OCI-LY7 (cell line): ENCODE measurements at regions not wholly inside any gene's neighbourhood (a gene's known extent, or its start where the extent isn't known, plus 50 kb on each side); places are given as distances from the start of the nearest gene placed in this dataset.

Experiments used
- BruUV-seq: library from RNA; stranded (reverse); fragments of 400-500 nt; replicated peaks from 2 replicates; lab custom pipeline; 2021; lab: Mats Ljungman, UMichigan
- CTCF ChIA-PET: fragments of 300-600 bp; sonication (Branson Sonifier 250); formaldehyde crosslinking; loops from one replicate; lab custom pipeline; 2022; ENCODE audit warnings: antibody characterized with exemption; ENCODE audit not compliant: unreplicated experiment; lab: Charles Lee
- POLR2A ChIA-PET: fragments of 300-600 bp; sonication (Branson Sonifier 250); formaldehyde crosslinking; loops from one replicate; lab custom pipeline; 2022; ENCODE audit warnings: antibody characterized with exemption; lab: Charles Lee
- DNase-seq: peaks from one replicate; pipeline ENCODE4 v3.0.0-alpha.2; 2015; ENCODE audit warnings: low spot score
- H2AFZ ChIP-seq: fragments of 200-600 bp; sonication (generic), shearing (Covaris generic); 2 replicates; pipeline ENCODE4 v1.6.1; 2014; ENCODE audit warnings: mild to moderate bottlenecking, antibody characterized with exemption, low read length, moderate library complexity
- H3K27ac ChIP-seq: fragments of 200-600 bp; sonication (generic); 2 replicates; pipeline ENCODE4 v1.5.1; 2014; ENCODE audit warnings: mixed run types, low read depth, mild to moderate bottlenecking, moderate library complexity, low read length, inconsistent platforms; ENCODE audit not compliant: poor library complexity, severe bottlenecking
- H3K36me3 ChIP-seq: fragments of 200-600 bp; sonication (generic); 2 replicates; pipeline ENCODE4 v1.6.1; 2014; ENCODE audit warnings: mild to moderate bottlenecking, antibody characterized with exemption, low read length, moderate library complexity, mixed read lengths; ENCODE audit not compliant: insufficient read depth
- H3K4me1 ChIP-seq: fragments of 200-600 bp; sonication (generic); 2 replicates; pipeline ENCODE4 v1.5.1; 2014; ENCODE audit warnings: mild to moderate bottlenecking, low read length; ENCODE audit not compliant: insufficient read depth, poor library complexity, severe bottlenecking
- H3K4me2 ChIP-seq: fragments of 200-600 bp; sonication (generic); 2 replicates; pipeline ENCODE4 v1.6.1; 2014; ENCODE audit warnings: mild to moderate bottlenecking, low read length
- H3K4me3 ChIP-seq: fragments of 200-600 bp; sonication (generic); 2 replicates; pipeline ENCODE4 v1.5.1; 2014; ENCODE audit warnings: mild to moderate bottlenecking, low read depth, low read length; ENCODE audit not compliant: poor library complexity, severe bottlenecking
- H3K79me2 ChIP-seq: fragments of 200-600 bp; sonication (generic); 2 replicates; pipeline ENCODE4 v1.6.1; 2016; ENCODE audit warnings: low read depth, mild to moderate bottlenecking, low read length, moderate library complexity, mixed read lengths; ENCODE audit not compliant: insufficient read depth
- H3K9me2 ChIP-seq: fragments of 200-600 bp; sonication (generic); 2 replicates; pipeline ENCODE4 v1.6.1; 2016; ENCODE audit warnings: mild to moderate bottlenecking, low read length, mixed read lengths; ENCODE audit not compliant: insufficient read depth
- H3K9me3 ChIP-seq: fragments of 200-600 bp; sonication (generic); 2 replicates; pipeline ENCODE4 v1.6.1; 2014; ENCODE audit warnings: mild to moderate bottlenecking, mixed run types, low read length, mixed read lengths
- H4K20me1 ChIP-seq: fragments of 200-600 bp; sonication (generic); 2 replicates; pipeline ENCODE4 v1.6.1; 2014; ENCODE audit warnings: mild to moderate bottlenecking, antibody characterized with exemption, low read length, moderate library complexity, mixed read lengths; ENCODE audit not compliant: insufficient read depth
- EZH2phosphoT487 ChIP-seq: fragments of 200-600 bp; sonication (generic); IDR thresholded peaks from 2 replicates; pipeline ENCODE4 v1.6.1; 2018; ENCODE audit warnings: low read depth, borderline replicate concordance, mild to moderate bottlenecking, mixed run types, antibody characterized with exemption, low read length, moderate library complexity, mixed read lengths
- intact Hi-C: fragments of 100-400 bp; cut with micrococcal nuclease; formaldehyde crosslinking; loops from one replicate; pipeline ENCODE4 v1.10.0; 2022; ENCODE audit not compliant: unreplicated experiment
- TF ChIP-seq, protein P1 (sequence below): fragments of 200-600 bp; sonication (generic); conservative IDR thresholded peaks from 2 replicates; pipeline ENCODE4 v1.5.1; 2014; ENCODE audit warnings: mild to moderate bottlenecking, antibody characterized with exemption, low read length, moderate library complexity, mixed read lengths

GRCh38 chr1:30010506-30011106, 712.8 kb downstream of the MATN1 start:
- Histone ChIP-seq H3K4me1 (no peaks in the 10 kb centered on the region), H3K4me3 (no peak overlapping the region), H3K27ac (no peak overlapping the region), H3K9me2 (no peaks in the 10 kb centered on the region), H3K9me3 (no peaks in the 10 kb centered on the region), H2AFZ (no peak overlapping the region), H3K36me3 (no peaks in the 10 kb centered on the region), H3K4me2 (no peak overlapping the region), H4K20me1 (no peaks in the 10 kb centered on the region), H3K79me2 (no peaks in the 10 kb centered on the region)
- intact Hi-C loops: no loop called here
- POLR2A ChIA-PET: no interaction called here
- no TSS peak for BruUV-seq
- DNase-seq: no peak
- TF ChIP-seq EZH2phosphoT487: no peak
- TF ChIP-seq, protein P1, sequence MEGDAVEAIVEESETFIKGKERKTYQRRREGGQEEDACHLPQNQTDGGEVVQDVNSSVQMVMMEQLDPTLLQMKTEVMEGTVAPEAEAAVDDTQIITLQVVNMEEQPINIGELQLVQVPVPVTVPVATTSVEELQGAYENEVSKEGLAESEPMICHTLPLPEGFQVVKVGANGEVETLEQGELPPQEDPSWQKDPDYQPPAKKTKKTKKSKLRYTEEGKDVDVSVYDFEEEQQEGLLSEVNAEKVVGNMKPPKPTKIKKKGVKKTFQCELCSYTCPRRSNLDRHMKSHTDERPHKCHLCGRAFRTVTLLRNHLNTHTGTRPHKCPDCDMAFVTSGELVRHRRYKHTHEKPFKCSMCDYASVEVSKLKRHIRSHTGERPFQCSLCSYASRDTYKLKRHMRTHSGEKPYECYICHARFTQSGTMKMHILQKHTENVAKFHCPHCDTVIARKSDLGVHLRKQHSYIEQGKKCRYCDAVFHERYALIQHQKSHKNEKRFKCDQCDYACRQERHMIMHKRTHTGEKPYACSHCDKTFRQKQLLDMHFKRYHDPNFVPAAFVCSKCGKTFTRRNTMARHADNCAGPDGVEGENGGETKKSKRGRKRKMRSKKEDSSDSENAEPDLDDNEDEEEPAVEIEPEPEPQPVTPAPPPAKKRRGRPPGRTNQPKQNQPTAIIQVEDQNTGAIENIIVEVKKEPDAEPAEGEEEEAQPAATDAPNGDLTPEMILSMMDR: no peak
- CTCF ChIA-PET: no interaction called here

- H3K4me2 ChIP-seq: no peak overlapping the region
- no TSS peak for BruUV-seq
- no peaks in the 10 kb centered on the region for H4K20me1 ChIP-seq
- intact Hi-C loops: no loop called here
- H2AFZ ChIP-seq: no peak overlapping the region
- ChIA-PET CTCF (no interaction called here), POLR2A (no interaction called here)
- no peak for DNase-seq
- H3K79me2 ChIP-seq: no peaks in the 10 kb centered on the region
- no peaks in the 10 kb centered on the region for H3K9me2 ChIP-seq
- H3K9me3 ChIP-seq: no peaks in the 10 kb centered on the region
- H3K4me3 ChIP-seq: no peak overlapping the region
- no peaks in the 10 kb centered on the region for H3K4me1 ChIP-seq
- H3K27ac ChIP-seq: no peak overlapping the region
- H3K36me3 ChIP-seq: no peaks in the 10 kb centered on the region
- TF ChIP-seq EZH2phosphoT487: no peak
- TF ChIP-seq, protein P1: no peak
Observed at GRCh38 chr1:30009720-30010119, 713.7 kb downstream of the MATN1 start.

- no peak for DNase-seq
- Histone ChIP-seq H4K20me1 (no peaks in the 10 kb centered on the region), H3K9me3 (no peaks in the 10 kb centered on the region), H3K79me2 (no peaks in the 10 kb centered on the region), H3K4me3 (no peak overlapping the region), H3K4me1 (no peaks in the 10 kb centered on the region), H3K27ac (no peak overlapping the region), H2AFZ (no peak overlapping the region), H3K36me3 (no peaks in the 10 kb centered on the region), H3K4me2 (no peak overlapping the region), H3K9me2 (no peaks in the 10 kb centered on the region)
- intact Hi-C loops: no loop called here
- ChIA-PET POLR2A (no interaction called here), CTCF (no interaction called here)
- TF ChIP-seq EZH2phosphoT487: no peak
- TF ChIP-seq, protein P1: no peak
- no TSS peak for BruUV-seq
Observed at GRCh38 chr1:30008998-30009657, 714.3 kb downstream of the MATN1 start.
